Osteocyte (in vitro differentiated cells): ENCODE measurements at regions not wholly inside any gene's neighbourhood (a gene's known extent, or its start where the extent isn't known, plus 50 kb on each side); places are given as distances from the start of the nearest gene placed in this dataset.

ENCODE experiments used
- DNase-seq: peaks from one replicate; pipeline ENCODE4 v3.0.0; 2021; ENCODE audit warnings: mixed read lengths; ENCODE audit not compliant: unreplicated experiment; ENCODE audit errors: extremely low spot score
- H3K27ac Mint-ChIP-seq: one replicate; pipeline ENCODE4 v1.8.0; 2021; ENCODE audit warnings: mild to moderate bottlenecking, mixed read lengths; ENCODE audit not compliant: unreplicated experiment
- H3K27me3 Mint-ChIP-seq: one replicate; pipeline ENCODE4 v1.8.0; 2021; ENCODE audit warnings: mixed read lengths; ENCODE audit not compliant: unreplicated experiment
- H3K36me3 Mint-ChIP-seq: one replicate; pipeline ENCODE4 v1.8.0; 2021; ENCODE audit warnings: mixed read lengths; ENCODE audit not compliant: unreplicated experiment
- H3K4me1 Mint-ChIP-seq: one replicate; pipeline ENCODE4 v1.8.0; 2021; ENCODE audit warnings: mixed read lengths; ENCODE audit not compliant: unreplicated experiment
- H3K4me3 Mint-ChIP-seq: one replicate; pipeline ENCODE4 v1.8.0; 2021; ENCODE audit warnings: mild to moderate bottlenecking, moderate library complexity, mixed read lengths; ENCODE audit not compliant: unreplicated experiment
- H3K9me3 Mint-ChIP-seq: one replicate; pipeline ENCODE4 v1.8.0; 2021; ENCODE audit warnings: mixed read lengths; ENCODE audit not compliant: unreplicated experiment
- CTCF ChIP-seq: fragments of 200-600 bp; sonication (generic); IDR thresholded peaks from 2 replicates; pipeline ENCODE4 v1.5.0; 2021; ENCODE audit warnings: antibody characterized with exemption, mild to moderate bottlenecking, moderate library complexity

- Mint-ChIP-seq H3K27ac (peak overlapping the region; percentile 65), H3K4me1 (peaks cover 47% of the 10 kb centered on the region), H3K9me3 (peaks cover 3% of the 10 kb centered on the region), H3K27me3 (no peaks in the 10 kb centered on the region), H3K4me3 (no peak overlapping the region), H3K36me3 (peaks cover 4% of the 10 kb centered on the region)
- TF ChIP-seq CTCF, result no peak
- DNase-seq, result no peak
These were observed 182.2 kb upstream of the TARS1 start for GRCh38 chr5:33258553-33258952.

- Mint-ChIP-seq H3K27me3 (no peaks in the 10 kb centered on the region), H3K4me1 (peaks cover 47% of the 10 kb centered on the region), H3K36me3 (peaks cover 18% of the 10 kb centered on the region), H3K4me3 (no peak overlapping the region), H3K9me3 (peaks cover 17% of the 10 kb centered on the region), H3K27ac (no peak overlapping the region)
- no peak for DNase-seq
- TF ChIP-seq CTCF, result no peak
These were observed 180.7 kb upstream of the TARS1 start for GRCh38 chr5:33260098-33260497.

GRCh38 chr5:33261305-33261704 is 179.5 kb upstream of the TARS1 start:
- H3K27me3 Mint-ChIP-seq, result no peaks in the 10 kb centered on the region
- peaks cover 18% of the 10 kb centered on the region for H3K36me3 Mint-ChIP-seq
- no peak for DNase-seq
- peaks cover 17% of the 10 kb centered on the region for H3K9me3 Mint-ChIP-seq
- no peak for TF ChIP-seq CTCF
- peak overlapping the region; percentile 75 for H3K27ac Mint-ChIP-seq
- H3K4me3 Mint-ChIP-seq, result no peak overlapping the region
- H3K4me1 Mint-ChIP-seq, result peaks cover 43% of the 10 kb centered on the region

GRCh38 chr5:33261747-33262146 is 179.0 kb upstream of the TARS1 start:
- H3K9me3 Mint-ChIP-seq, result peaks cover 17% of the 10 kb centered on the region
- H3K4me1 Mint-ChIP-seq, result peaks cover 39% of the 10 kb centered on the region
- H3K36me3 Mint-ChIP-seq, result peaks cover 18% of the 10 kb centered on the region
- no peaks in the 10 kb centered on the region for H3K27me3 Mint-ChIP-seq
- TF ChIP-seq CTCF, result no peak
- H3K27ac Mint-ChIP-seq, result peak overlapping the region; percentile 75
- DNase-seq, result no peak
- no peak overlapping the region for H3K4me3 Mint-ChIP-seq

GRCh38 chr5:33267801-33268200 is 173.0 kb upstream of the TARS1 start:
- no peak for DNase-seq
- H3K9me3 Mint-ChIP-seq, result peaks cover 17% of the 10 kb centered on the region
- no peak overlapping the region for H3K4me3 Mint-ChIP-seq
- no peak for TF ChIP-seq CTCF
- peaks cover 38% of the 10 kb centered on the region for H3K4me1 Mint-ChIP-seq
- H3K27me3 Mint-ChIP-seq, result no peaks in the 10 kb centered on the region
- peaks cover 17% of the 10 kb centered on the region for H3K36me3 Mint-ChIP-seq
- peak overlapping the region; percentile 62 for H3K27ac Mint-ChIP-seq
